Mesenchymal stem cell (in vitro differentiated cells and primary cell): ENCODE measurements at regions not wholly inside any gene's neighbourhood (a gene's known extent, or its start where the extent isn't known, plus 50 kb on each side); places are given as distances from the start of the nearest gene placed in this dataset.

Source experiments
- DNase-seq: peaks from one replicate; pipeline ENCODE4 v3.0.0-alpha.2; 2013
- H2AFZ ChIP-seq: one replicate; pipeline ENCODE4 v1.6.1; 2013; ENCODE audit warnings: low read depth, mild to moderate bottlenecking, control low read depth, inconsistent platforms, low read length, moderate library complexity
- H2AK5ac ChIP-seq: 2 replicates; pipeline ENCODE4 v1.6.1; 2013; ENCODE audit warnings: low read length, moderate library complexity, mild to moderate bottlenecking, inconsistent platforms; ENCODE audit not compliant: severe bottlenecking
- H2BK120ac ChIP-seq: one replicate; pipeline ENCODE4 v1.6.1; 2013; ENCODE audit warnings: low read depth, mild to moderate bottlenecking, inconsistent platforms, low read length, moderate library complexity
- H2BK12ac ChIP-seq, 2 experiments: one replicate each; pipeline ENCODE4 v1.6.1; 2013; ENCODE audit warnings: inconsistent platforms in 2 of 2, low read length in 2 of 2, mild to moderate bottlenecking in 2 of 2, moderate library complexity in 2 of 2, control low read depth in 1 of 2
- H2BK15ac ChIP-seq: one replicate; pipeline ENCODE4 v1.6.1; 2013; ENCODE audit warnings: mild to moderate bottlenecking, low read depth, inconsistent platforms; ENCODE audit not compliant: poor library complexity, severe bottlenecking
- H2BK5ac ChIP-seq: 2 replicates; pipeline ENCODE4 v1.6.1; 2013; ENCODE audit warnings: low read depth, mild to moderate bottlenecking, low read length, control low read depth, inconsistent platforms; ENCODE audit not compliant: poor library complexity, severe bottlenecking
- H3K14ac ChIP-seq, 2 experiments: one replicate each; pipeline ENCODE4 v1.6.1; 2013; ENCODE audit warnings: inconsistent platforms in 2 of 2, low read length in 2 of 2, control low read depth in 1 of 2, mild to moderate bottlenecking in 1 of 2, moderate library complexity in 1 of 2
- H3K18ac ChIP-seq, 2 experiments: one replicate each; pipeline ENCODE4 v1.6.1; 2013; ENCODE audit warnings: inconsistent platforms in 2 of 2, low read length in 2 of 2, control low read depth in 1 of 2, low read depth in 1 of 2, mild to moderate bottlenecking in 1 of 2
- H3K23ac ChIP-seq, 2 experiments: one replicate each; pipeline ENCODE4 v1.6.1; 2013; ENCODE audit warnings: inconsistent platforms in 2 of 2, low read length in 2 of 2, mild to moderate bottlenecking in 2 of 2, moderate library complexity in 2 of 2, control low read depth in 1 of 2
- H3K27ac ChIP-seq: 2 replicates; pipeline ENCODE4 v1.5.1; 2013; ENCODE audit warnings: mild to moderate bottlenecking, moderate library complexity, low read length, control low read depth, inconsistent platforms; ENCODE audit not compliant: poor library complexity, severe bottlenecking
- H3K27me3 ChIP-seq, 2 experiments: 2 replicates each; pipeline versions ENCODE4 v1.6.1 to v1.7.0; 2013; ENCODE audit warnings: low read length in 2 of 2, mild to moderate bottlenecking in 2 of 2, moderate library complexity in 2 of 2, control low read depth in 1 of 2, inconsistent platforms in 1 of 2; ENCODE audit not compliant: control insufficient read depth in 1 of 2, insufficient read depth in 1 of 2
- H3K36me3 ChIP-seq, 2 experiments: 2 replicates each; pipeline versions ENCODE4 v1.6.1 to v1.7.0; 2013; ENCODE audit warnings: low read length in 2 of 2, control low read depth in 1 of 2, inconsistent platforms in 1 of 2, low read depth in 1 of 2, mild to moderate bottlenecking in 1 of 2; ENCODE audit not compliant: insufficient read depth in 2 of 2, control insufficient read depth in 1 of 2
- H3K4ac ChIP-seq, 2 experiments: one replicate each; pipeline ENCODE4 v1.6.1; 2013; ENCODE audit warnings: inconsistent platforms in 2 of 2, low read length in 2 of 2, mild to moderate bottlenecking in 2 of 2, moderate library complexity in 2 of 2, control low read depth in 1 of 2, low read depth in 1 of 2
- H3K4me1 ChIP-seq: 2 replicates; pipeline ENCODE4 v1.6.1; 2013; ENCODE audit warnings: low read depth, low read length, control low read depth; ENCODE audit not compliant: control insufficient read depth, insufficient read depth
- H3K4me2 ChIP-seq: 2 replicates; pipeline ENCODE4 v1.6.1; 2013; ENCODE audit warnings: low read length, mild to moderate bottlenecking, inconsistent platforms; ENCODE audit not compliant: poor library complexity, severe bottlenecking
- H3K4me3 ChIP-seq, 2 experiments: 2 replicates each; pipeline versions ENCODE4 v1.5.1 to v1.7.0; 2013; ENCODE audit warnings: low read length in 2 of 2, mild to moderate bottlenecking in 2 of 2, control low read depth in 1 of 2, low read depth in 1 of 2; ENCODE audit not compliant: insufficient read depth in 1 of 2
- H3K79me1 ChIP-seq: replicated peaks from 2 replicates; pipeline ENCODE4 v1.6.1; 2013; ENCODE audit warnings: mild to moderate bottlenecking, control low read depth, low read length, inconsistent platforms; ENCODE audit not compliant: poor library complexity, severe bottlenecking
- H3K9ac ChIP-seq: 2 replicates; pipeline ENCODE4 v1.7.0; 2013; ENCODE audit warnings: mild to moderate bottlenecking, low read length, moderate library complexity
- H3K9me3 ChIP-seq: 2 replicates; pipeline ENCODE4 v1.7.0; 2013; ENCODE audit warnings: mild to moderate bottlenecking, low read length; ENCODE audit not compliant: control insufficient read depth
- H4K8ac ChIP-seq: one replicate; pipeline ENCODE4 v1.6.1; 2013; ENCODE audit warnings: inconsistent platforms, mild to moderate bottlenecking, low read length, moderate library complexity
- H4K91ac ChIP-seq: one replicate; pipeline ENCODE4 v1.6.1; 2013; ENCODE audit warnings: mild to moderate bottlenecking, low read length, inconsistent platforms
- WGBS: methylation state at CpG from one replicate; pipeline ENCODE4 v1.1.7; 2013; ENCODE audit warnings: mixed read lengths; 5-methylcytosine and 5-hydroxymethylcytosine counted together

DNA sequence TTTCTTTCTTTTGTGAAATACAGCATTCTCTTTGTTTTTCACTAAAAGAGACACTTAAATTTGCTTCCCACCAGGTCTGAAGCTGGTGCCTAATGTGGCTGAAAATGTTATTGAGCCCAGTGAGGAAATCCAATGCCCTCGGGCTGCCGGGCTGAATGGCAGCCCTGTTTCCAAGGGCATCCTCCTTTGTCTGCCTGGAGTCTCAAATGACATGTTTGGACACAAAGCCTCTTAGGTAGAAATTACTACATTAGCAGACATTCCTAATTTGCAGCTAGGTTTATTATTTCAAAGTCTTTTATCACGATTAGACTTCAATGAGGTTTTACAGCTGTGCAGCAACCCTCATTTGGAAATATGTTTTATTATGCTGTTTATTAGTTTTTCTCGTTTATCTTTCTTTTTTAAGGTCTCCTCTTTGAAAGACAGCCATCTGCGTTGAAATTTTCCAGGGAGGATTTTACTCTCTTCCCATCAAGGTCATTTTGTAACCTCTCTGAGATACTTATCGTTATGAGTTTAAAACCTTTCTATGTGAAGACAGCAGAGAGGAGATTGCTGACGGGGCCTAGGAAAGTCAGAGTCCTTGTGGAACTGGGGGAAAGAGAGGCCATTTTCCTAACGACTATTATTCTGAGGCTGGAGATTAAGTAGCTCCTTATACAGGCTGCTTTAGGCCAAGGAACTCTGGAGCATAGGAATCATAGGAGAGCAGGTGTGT lies 59.0 kb upstream of the ZNF532 start:
- no peaks in the 10 kb centered on the region for H3K9me3 ChIP-seq
- H3K79me1 ChIP-seq: no peaks in the 10 kb centered on the region
- no peak overlapping the region for H3K4me2 ChIP-seq
- H3K9ac ChIP-seq: no peak overlapping the region
- H3K4me3 ChIP-seq: no peak overlapping the region
- no peaks in the 10 kb centered on the region for H3K4me1 ChIP-seq
- H3K18ac ChIP-seq: no peak overlapping the region
- no peak overlapping the region for H4K8ac ChIP-seq
- no peaks in the 10 kb centered on the region for H3K27me3 ChIP-seq
- peak overlapping the region in 1 of 2 experiments; percentile 63 for H2BK12ac ChIP-seq
- no peak overlapping the region for H3K23ac ChIP-seq
- no peak overlapping the region for H2BK5ac ChIP-seq
- WGBS: 83% methylated on average over 7 of the region's 8 CpGs
- H3K36me3 ChIP-seq: no peaks in the 10 kb centered on the region
- H2BK15ac ChIP-seq: no peak overlapping the region
- no peak overlapping the region for H3K14ac ChIP-seq
- no peak overlapping the region for H2BK120ac ChIP-seq
- no peak for DNase-seq
- H2AFZ ChIP-seq: no peak overlapping the region
- no peak overlapping the region for H3K27ac ChIP-seq
- H2AK5ac ChIP-seq: no peak overlapping the region
- no peak overlapping the region for H4K91ac ChIP-seq
- no peak overlapping the region for H3K4ac ChIP-seq

DNA sequence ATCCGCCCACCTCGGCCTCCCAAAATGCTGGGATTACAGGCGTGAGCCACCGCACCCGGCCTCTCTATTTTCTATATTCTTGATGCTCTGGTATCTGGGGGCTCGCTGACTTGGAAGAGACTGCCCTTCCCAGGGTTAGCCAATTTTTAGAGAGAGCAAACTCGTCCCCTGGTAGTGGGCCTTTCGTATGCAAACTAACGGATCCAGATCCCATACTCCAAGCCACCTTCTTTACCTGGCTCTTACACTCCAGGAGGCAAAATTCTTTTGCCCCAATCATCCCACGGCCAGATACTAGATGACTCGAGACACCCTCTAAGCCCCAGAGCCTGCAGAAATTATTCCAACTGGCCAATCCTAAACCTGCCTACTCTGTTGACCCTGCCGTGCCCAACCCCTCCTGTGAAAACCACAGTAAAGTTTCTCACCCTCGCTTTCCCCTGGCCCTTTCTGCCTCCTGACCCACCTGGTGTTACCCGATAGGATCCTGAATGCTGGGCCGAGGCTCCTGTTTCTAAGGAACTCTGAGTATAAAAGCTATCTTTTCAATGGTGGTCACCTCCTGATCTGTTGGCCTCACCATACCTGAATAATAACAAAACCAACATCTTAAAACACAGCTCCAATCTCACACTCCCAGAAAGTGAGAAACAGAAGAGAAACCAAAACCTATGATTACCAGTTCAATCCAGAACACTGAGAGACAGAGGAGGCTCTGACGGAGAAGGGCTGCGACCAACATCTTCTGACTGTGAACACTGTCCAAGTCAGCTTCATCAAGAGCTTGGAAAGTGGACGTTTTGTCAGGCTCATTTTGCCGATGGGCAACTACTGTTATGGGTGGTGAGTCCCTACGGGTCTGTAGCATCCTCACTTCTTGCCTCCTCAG lies 57.6 kb upstream of the ZNF532 start:
- 93% methylated on average over 20 of the region's 20 CpGs for WGBS
- H3K4me2 ChIP-seq: no peak overlapping the region
- no peak overlapping the region for H3K4ac ChIP-seq
- H4K8ac ChIP-seq: peak overlapping the region; percentile 15
- no peak overlapping the region for H2BK120ac ChIP-seq
- no peak overlapping the region for H2AK5ac ChIP-seq
- H2BK12ac ChIP-seq: no peak overlapping the region
- DNase-seq: no peak
- no peaks in the 10 kb centered on the region for H3K36me3 ChIP-seq
- H2BK5ac ChIP-seq: no peak overlapping the region
- no peaks in the 10 kb centered on the region for H3K27me3 ChIP-seq
- no peaks in the 10 kb centered on the region for H3K4me1 ChIP-seq
- no peaks in the 10 kb centered on the region for H3K9me3 ChIP-seq
- H2AFZ ChIP-seq: no peak overlapping the region
- H3K9ac ChIP-seq: no peak overlapping the region
- no peak overlapping the region for H4K91ac ChIP-seq
- H3K23ac ChIP-seq: no peak overlapping the region
- no peak overlapping the region for H3K14ac ChIP-seq
- no peak overlapping the region for H3K4me3 ChIP-seq
- no peaks in the 10 kb centered on the region for H3K79me1 ChIP-seq
- H2BK15ac ChIP-seq: no peak overlapping the region
- H3K18ac ChIP-seq: peak overlapping the region in 1 of 2 experiments; percentile 73
- H3K27ac ChIP-seq: no peak overlapping the region

DNA sequence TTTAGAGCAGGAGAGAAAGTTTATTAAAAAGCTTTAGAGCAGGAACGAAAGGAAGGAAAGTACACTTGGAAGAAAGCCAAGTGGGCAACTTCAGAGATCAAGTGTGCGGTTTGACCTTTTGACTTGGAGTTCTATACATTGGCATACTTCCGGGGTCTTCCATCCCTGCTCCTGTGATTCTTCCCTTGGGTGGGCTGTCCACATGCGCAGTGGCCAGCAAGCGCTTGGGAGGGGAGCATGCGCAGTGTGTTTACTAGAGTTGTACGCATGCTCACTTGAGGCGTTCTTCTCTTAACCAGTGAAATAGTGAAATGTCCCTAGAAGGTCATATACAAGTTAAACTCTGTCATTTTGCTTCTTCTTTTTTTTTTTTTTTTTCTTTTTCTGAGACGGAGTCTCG lies 56.9 kb upstream of the ZNF532 start:
- no peaks in the 10 kb centered on the region for H3K9me3 ChIP-seq
- no peak overlapping the region for H4K91ac ChIP-seq
- H3K4me1 ChIP-seq: no peaks in the 10 kb centered on the region
- H3K4me3 ChIP-seq: no peak overlapping the region
- H2BK5ac ChIP-seq: no peak overlapping the region
- H3K36me3 ChIP-seq: no peaks in the 10 kb centered on the region
- no peak overlapping the region for H2AK5ac ChIP-seq
- H3K27ac ChIP-seq: no peak overlapping the region
- no peak overlapping the region for H3K9ac ChIP-seq
- H2BK120ac ChIP-seq: no peak overlapping the region
- WGBS: 84% methylated on average over 10 of the region's 10 CpGs
- H3K18ac ChIP-seq: no peak overlapping the region
- H2BK12ac ChIP-seq: no peak overlapping the region
- no peak overlapping the region for H2AFZ ChIP-seq
- no peak overlapping the region for H3K4ac ChIP-seq
- H3K79me1 ChIP-seq: no peaks in the 10 kb centered on the region
- H2BK15ac ChIP-seq: no peak overlapping the region
- H3K27me3 ChIP-seq: peaks cover 0 to 3% of the 10 kb centered on the region in 2 experiments
- no peak overlapping the region for H4K8ac ChIP-seq
- H3K4me2 ChIP-seq: no peak overlapping the region
- no peak for DNase-seq
- no peak overlapping the region for H3K23ac ChIP-seq
- H3K14ac ChIP-seq: no peak overlapping the region

DNA sequence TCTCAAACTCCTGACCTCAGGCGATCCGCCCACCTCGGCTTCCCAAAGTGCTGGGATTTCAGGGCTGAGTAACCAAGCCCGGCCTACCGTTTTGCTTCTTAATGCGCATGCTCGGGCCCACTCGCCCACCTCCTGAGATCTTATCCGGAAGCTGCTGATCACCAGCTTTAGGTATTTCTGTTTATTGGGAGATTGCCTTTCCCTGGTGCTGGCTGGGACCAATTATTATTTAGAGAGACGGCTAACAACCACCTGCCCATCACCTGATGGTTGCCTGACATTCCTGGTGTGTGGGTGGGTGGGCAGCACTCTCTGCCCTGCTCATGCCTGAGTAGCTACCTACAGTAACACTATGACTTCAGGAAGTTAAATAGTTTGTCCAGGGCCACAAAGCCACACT lies 56.3 kb upstream of the ZNF532 start:
- Histone ChIP-seq H2BK15ac (no peak overlapping the region), H3K23ac (no peak overlapping the region), H4K8ac (no peak overlapping the region), H3K79me1 (no peaks in the 10 kb centered on the region), H3K18ac (no peak overlapping the region), H3K9ac (no peak overlapping the region), H4K91ac (no peak overlapping the region), H2BK5ac (no peak overlapping the region), H3K9me3 (no peaks in the 10 kb centered on the region), H3K27ac (no peak overlapping the region), H3K14ac (no peak overlapping the region), H2BK12ac (no peak overlapping the region), H2BK120ac (no peak overlapping the region), H3K4ac (no peak overlapping the region), H3K4me1 (no peaks in the 10 kb centered on the region), H2AK5ac (no peak overlapping the region), H3K27me3 (peaks cover 0 to 3% of the 10 kb centered on the region in 2 experiments), H3K36me3 (no peaks in the 10 kb centered on the region), H2AFZ (no peak overlapping the region), H3K4me3 (no peak overlapping the region), H3K4me2 (no peak overlapping the region)
- WGBS: 89% methylated on average over 10 of the region's 10 CpGs
- no peak for DNase-seq
